ENCODE measurements at regions not wholly inside any gene's neighbourhood (a gene's known extent, or its start where the extent isn't known, plus 50 kb on each side); places are given as distances from the start of the nearest gene placed in this dataset.

DNA sequence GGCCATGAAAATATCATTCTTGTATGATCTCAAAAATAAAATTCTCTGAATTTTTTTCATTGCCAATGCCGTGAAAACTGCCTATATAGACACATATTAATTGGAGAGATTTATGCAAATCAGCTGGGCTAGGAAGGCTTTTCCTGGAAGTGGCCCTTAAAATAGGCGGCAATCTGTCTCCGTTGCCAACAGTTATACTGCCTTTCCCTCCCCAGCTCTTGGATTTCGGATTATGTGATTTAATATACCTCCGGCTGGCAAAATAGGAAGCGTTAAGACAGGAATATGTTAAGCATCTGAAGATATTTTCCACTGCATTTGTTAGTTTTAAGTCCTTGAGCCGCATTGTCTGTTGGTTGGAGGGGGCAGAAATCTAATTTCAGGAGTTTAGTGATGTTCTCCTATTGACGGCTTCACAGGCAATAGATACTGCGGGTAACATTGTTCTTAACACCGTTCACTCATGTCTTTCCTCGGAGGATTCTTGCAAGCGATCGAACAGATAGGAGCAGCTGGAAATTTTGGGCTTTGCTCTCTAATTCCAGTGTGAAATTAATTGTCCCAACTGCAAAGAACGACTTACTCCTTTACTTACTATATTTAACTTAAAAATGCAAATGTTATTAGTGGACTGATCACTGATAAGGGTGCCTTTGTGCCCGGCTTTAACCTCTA, 113.3 kb downstream of the LINC00237 start:
- DNase-seq: no peak

DNA sequence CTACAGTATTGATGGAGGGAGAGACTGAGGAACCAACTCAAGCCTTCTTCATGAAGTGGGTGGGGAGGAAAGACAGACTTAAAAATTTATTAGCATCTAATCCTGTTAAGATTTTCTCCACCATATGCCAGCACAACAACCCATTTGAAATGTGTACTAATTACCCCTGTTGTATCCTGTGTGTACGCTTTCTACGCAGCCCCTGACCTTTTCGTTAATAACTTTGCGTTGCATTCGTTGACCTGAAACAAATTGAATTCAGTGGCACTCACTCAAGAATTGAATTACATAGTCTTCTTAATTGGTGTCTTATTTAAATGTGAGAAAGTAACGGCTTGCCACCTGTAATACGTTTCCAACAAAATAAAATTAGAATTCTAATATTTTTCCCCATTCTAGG, 113.9 kb downstream of the LINC00237 start:
- DNase-seq: no peak

DNA sequence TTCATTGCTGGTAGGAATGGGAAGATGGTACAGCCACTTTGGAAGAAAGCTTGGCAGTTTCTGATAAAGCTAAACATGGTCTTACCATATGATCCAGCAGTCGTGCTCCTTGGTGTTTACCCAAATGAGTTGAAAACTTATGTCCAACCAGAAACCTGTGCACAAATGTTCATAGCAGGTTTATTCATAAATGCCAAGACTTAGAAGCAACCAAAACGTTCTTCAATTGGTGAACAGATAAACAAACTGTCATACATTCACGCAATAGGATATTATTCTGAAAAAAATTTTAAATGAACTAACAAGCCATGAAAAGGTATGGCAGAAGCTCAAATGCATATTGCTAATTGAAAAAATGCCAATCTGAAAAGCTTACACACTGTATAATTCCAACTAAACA, 117.1 kb downstream of the LINC00237 start:
- no peak for DNase-seq

DNA sequence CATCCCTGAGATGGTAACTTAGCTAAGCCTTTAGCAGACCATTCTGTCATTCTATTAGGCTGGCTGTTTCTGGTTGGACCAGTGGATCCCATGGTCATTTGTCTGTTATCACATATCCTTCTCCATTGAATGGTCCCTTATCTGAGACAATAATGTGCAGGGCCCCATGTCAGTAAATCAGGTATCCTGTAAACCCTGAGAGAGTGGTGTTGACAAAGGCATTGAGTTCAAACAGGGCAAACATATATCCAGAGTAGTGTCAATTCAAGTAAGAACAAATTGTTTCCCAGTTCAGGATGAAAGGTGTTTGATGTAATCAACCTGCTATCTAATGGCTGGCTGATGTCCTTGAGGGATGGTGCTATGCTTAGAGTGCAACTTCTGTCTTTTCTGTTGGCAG, 126.2 kb downstream of the LINC00237 start:
- no peak for DNase-seq

DNA sequence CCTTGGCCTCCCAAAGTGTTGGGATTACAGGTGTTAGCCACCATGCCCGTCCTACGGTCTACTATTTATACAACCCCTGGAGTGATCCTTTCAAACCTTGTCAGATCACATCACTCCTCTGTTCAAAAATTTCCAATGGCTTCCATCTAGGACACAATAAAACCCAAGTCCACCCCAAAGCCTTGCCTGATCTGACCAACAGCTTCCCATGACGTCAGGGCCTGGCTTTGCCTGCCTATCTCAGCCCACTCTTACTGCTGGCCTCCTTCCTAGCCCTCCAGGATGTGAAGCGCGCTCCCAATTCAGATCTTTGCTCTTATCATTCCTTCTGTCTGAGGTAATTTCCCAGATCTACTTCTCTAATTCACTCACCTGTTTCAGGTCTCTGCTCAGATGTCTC, 128.4 kb downstream of the LINC00237 start:
- DNase-seq: no peak

DNA sequence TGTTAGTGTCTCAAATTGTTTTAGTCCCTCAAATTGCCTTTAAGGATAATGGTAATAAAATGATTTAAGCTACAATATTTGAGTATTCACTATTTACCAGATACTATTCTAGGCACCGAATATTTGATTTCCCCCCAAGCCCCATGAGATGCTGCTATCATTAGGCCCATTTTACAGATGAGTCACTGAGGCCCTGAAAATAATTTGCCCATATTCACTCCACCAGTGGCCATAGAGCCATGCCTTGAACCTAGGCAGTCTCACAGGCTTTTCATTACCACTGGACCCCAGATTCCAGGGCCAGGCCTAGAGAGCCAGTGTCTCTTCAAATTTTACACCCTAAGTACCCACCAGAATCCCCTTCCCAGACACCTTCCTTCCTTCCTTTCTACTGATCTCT, 133.7 kb downstream of the LINC00237 start:
- DNase-seq: no peak

DNA sequence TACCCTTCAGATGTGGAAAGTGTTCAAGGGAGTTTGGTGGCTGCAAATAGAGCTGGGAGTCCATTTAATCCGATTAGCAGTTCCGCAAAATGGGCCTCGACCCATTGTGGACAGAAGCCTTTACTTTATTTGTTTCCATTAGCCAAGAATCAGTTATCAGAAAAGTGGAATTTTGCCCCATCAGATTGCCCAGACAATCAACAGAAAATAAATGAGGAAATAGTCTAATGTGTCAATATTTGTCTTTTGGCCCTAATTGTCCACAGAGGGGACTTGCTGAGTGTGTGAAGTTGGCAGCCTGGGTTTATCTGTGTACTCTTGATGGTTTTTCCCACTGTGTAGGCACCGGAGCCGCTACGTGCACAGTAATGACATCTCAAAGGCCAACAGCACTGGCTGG, 134.3 kb downstream of the LINC00237 start:
- DNase-seq: no peak

DNA sequence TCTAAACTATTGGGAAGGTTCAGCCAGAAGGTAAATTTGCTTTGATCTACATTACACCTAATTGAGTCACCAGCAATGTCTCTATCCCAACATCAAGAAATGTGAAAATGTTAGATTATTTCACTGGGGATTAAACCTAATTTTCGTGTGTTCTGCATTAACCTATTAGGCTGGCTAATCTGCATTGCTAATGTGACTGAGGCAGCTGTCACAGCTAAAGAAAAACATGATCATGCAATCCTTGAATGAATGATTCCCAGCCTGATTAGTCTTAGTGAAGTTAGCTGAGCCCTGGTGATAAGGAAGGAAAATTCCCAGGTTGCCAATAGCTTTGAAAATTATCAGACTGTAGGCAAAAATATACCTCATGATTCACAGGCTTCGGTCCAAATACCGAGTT, 135.3 kb downstream of the LINC00237 start:
- no peak for DNase-seq

DNA sequence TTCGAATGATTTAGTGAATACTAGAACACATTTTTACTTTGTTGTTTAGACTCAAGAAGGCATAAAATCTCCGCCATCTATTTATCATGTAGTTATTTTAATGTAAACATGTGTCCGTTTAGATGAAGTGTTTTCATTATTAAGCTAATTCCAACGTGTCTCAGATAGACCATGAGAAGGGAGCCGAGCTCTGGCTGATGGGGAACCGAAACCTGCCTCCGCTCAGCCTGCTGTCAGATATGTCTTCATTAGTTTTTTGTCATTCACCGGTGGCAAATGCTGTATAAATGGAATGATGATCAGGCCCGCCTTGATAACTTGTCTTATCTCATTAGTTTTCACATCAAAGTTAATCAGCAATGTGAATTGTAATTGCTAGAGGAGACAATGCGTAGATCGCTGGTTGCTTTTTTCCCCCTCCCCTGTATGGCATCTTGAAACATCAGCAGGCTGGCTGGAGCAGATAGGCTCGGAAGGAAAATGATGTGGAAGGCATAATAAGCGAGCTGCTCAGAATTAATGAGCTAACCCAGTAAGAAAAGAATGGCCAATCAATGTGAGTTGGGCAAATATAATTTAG, 136.4 kb downstream of the LINC00237 start:
- no peak for DNase-seq

DNA sequence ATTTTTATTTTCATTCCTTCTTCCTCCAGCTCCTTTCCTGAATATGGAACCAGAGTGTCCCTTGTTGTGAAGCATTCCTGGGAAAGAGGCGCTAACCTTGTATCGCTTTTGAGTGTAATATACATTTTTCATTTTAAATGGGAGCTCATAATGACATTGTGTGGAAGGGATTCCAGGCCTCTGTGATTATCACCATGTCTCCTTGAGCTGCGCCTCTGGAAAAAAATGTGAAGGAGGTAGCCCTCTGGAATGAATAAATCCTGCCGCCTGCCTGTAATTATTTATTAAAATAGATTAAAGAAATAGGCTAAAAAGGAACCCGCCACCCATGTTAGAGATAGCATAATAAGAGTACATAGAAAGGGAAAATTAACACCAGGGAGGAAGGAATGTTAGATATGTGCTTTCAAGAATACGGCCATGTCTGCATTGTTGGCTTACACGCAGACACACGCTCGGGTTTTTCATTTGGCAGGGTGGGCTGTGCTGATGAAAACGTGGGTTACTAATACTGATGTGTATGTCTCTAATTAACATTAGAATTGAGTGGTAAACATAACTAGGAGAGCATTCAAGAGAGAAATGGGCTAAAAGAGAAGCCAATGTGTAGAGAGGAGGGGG, 138.5 kb downstream of the LINC00237 start:
- DNase-seq: no peak

DNA sequence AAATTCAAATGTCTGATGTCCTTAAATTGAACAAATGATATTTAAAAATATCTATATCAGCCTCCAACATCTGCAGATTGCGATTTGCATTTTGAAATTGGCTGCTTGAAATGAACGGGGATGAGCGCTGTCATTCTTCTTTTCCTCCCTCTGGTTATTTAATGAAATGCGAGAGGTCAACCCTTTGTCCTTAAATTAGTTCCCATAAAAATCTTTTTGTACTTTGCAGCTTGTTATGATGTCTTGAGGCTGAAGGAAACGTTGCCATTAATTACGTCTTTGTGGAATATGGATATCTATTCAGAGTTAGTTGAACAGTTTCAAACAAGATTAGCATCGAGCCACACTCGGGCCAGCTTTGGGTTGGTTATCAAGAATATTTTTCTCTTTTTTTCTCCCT, 140.0 kb downstream of the LINC00237 start:
- no peak for DNase-seq

DNA sequence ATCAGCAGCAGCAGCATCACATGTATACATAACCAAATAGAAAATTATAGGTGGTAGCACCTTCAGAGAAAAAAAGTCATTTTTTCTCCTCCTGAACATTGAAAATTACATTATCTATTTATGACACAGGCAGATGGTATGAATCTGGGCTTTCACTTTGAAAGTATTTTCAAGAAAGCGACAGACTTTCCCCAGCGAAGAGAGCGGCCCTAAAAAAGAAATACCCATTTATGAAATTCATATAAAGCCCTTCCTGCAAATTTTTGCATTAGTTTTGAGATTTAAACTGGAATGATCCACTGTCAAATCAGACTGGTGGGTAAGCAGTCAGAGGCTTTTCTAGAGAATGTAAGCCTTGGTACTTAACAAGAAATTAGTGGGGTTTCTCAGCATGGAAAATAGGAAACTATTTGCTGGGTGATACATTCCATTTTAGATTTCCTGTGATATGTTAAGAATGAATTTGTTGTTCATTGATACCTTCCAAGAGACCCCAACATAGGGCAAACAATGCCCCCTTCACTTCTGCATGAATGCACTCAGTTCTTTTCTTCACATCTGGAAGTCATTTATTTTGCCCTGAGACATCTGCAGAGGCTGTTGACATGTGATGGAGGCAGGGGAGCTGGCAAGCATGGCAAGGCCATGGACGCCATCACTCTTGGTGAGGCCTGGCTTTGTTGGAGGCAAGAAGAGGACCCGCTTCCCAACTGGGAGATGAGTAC, 147.0 kb downstream of the LINC00237 start:
- DNase-seq: no peak

DNA sequence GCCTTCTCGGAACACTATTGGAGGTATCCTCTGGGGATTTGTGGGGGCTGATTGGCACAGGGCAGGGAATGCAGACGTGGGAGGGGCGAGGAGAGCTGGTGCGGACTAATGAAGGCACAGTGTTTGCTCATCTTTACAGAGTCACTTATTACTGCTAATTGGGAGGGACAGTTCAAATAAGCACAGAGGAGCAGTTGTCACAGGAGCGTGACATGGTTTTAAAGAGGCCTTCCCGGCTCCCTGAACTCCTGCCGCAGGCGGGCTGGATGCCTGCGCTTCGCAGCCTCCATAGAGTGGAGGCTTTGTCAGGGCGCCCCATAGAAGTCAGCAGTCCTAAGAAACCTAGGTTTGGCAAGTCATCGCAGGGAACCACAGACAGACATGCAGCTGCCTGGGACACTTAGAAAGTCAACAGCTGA, 149.6 kb downstream of the LINC00237 start:
- DNase-seq: peak; percentile 45

DNA sequence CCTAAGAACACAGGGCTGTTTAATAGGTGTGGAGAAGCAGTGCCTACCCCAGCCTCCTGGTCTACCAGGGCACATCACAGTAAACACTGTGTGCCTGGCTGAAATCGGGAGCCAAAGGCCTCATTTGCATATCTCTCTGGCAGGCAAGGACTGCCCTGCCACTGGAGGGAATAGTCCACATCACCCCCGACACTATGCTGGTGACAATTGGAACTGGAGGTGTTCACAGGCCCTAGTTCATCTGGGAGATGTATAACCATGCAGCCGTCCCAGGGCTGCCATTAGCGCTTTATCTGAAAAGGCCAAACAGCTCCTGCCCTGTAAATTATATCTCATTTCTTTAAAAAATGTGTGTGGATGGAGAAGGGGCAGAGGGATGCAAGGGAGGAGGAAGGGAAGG, 150.3 kb downstream of the LINC00237 start:
- no peak for DNase-seq

DNA sequence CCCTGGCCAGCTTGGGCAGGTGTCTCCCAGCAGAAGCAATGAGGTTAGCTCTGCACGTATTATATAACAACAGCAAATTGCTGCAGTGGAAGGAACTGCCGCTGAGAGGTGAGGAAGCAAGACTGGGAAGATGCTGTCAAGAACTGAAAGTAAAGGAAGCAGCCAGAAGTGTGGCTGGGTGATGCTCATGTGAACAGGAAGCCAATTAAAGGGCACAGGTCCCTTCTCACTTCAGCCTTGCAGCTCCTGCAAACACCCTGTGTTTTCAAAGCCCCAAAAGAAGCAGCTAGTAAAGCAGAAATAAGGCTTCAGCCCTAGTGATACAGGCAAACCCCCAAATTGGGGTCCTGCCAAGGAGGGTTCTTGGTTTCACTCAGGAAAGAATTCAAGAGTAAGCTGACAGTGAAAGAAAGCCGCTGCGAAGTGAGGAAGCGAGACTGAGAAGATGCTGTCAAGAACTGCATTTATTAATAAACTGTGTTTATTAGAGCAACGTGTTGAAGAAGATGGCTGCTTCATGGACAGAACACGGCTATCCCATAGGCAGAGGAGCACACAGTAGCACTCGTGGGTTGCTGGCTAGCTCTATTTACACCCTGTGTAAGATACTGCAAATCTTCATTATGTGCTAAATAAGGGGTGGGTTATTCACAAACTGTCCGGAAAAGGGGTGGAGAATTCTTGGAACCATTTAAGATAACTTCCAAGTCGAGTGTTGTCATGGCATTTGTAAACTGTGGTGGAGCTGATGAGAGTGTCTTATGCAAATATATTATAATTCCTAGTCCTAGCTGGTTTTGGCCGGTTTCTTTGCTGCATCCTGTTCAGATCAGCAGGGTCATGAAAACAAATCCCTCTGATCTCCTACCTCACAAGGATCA, 152.2 kb downstream of the LINC00237 start:
- DNase-seq: no peak

DNA sequence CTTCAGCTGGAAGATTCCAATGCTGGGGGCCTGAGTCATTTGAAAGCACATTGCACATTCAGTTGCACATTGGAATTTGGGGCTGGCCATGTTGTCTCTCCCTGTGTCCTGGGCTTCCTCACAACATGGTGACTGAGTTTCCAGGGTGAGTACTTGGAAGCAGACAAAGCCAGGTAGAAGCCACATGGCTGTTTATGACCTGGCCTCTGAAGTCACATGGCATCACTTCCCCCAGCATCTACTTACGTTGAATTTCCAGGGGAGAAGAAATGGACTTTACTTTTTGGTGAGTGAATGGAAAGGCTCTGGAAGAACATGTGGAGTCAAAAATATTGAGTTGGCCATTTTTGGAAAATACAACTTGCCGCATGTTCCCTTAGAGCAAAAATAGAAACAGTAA, 155.5 kb downstream of the LINC00237 start:
- DNase-seq: no peak

DNA sequence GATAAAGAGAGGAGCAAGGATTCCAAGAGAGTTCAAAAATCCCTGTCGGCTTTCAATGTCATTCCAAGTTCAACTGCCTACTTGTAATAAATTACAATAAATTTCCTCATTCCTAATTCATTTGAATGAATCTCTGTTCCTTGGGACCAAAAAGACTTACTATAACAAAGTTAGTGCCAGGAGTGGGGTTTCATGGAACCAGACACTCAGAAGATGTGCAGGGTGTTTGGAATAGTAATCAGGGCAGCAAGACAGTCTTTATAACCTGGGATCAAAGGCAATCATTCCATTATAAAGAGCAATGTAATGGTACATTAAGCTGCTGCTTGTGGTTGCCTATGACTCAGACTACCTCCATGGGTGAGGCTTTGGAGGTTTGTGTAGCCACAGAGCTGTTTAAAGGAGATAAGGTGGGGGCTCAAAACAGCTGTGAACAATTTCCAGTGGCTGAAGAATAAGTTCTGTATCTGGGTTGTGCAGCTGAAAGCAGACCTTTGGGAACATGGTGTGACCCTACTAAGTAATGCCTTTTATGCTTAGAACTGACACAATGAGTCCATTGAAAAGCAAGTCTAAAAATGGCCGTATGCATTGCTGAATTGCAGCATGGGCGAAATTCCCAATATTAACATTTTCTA, 159.9 kb downstream of the LINC00237 start:
- no peak for DNase-seq

DNA sequence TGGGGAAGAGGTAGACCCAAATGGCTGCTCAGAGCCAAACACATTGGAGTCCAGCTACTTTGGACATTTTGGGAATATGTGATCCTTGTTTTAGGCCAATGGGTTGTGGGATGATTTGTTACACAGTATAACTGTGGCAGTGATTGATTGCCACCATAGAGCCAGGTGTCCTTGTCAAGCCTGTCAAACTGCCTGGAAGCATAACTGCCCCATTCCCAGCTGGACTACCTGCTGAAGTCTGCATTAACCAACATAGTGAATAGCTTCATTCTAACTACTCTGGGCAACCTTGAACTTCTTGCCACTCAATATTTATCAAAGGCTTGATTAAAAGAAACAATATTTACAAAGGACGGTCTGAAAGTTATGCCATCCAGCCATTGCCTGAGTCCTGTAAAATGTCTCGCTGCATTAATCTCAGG, 164.7 kb downstream of the LINC00237 start:
- no peak for DNase-seq

DNA sequence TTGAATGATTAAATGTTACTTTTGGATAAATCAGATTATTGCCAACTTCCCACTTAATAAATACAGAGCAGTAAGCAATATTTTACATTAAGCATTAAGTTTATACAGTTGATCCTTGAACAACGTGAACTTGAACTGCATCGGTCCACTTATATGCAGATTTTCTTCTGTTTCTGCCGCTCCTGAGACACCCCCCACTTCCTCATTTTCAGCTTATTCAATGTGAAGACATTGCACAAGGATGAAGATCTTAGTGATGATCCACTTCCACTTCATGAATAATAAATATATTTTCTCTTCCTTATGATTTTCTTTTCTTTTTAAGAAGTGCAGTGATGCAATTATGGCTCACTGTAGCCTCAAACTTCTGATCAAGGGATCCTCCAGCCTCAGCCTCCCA, 167.2 kb downstream of the LINC00237 start:
- no peak for DNase-seq

DNA sequence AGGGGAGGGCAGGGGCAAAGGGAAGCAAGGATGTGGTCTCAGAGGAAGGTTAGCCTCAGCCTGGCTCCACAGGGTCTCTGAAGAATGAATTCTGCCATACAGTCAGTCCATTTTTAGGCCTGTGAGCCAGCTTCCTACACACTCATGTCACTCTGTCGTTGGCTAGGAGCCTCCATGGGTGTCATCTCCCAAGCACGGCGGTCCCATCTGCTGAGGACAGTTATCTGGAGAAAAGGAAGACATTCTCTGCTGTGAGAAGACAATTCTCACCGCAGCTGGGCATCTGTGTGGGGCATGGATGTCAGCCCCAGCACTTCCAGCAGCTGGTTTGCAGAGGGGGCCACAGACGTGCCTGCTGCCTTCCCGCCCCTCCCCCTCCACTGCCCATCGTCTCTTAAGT, 167.6 kb downstream of the LINC00237 start:
- no peak for DNase-seq

DNA sequence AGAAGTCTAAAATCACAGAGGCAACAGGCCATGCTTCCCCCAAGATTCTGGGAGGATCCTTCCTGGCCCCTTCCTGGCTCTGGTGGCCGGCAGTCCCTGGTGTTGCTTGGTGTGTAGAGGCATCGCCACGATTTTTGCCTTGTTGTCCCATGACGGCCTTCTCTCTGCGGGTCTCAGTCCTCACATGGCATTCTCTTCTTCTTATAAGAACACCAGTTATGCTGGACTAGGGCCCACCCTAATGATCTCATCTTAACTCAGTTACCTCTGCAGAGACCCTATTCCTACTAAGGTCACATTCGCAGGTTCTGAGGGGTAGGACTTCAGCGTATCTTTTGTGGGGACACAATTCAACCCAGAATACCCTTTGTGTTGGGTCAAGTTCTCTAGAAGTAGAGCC, 168.0 kb downstream of the LINC00237 start:
- no peak for DNase-seq

Measured in NCI-H2171 (cell line).